ENCODE measurements at regions not wholly inside any gene's neighbourhood (a gene's known extent, or its start where the extent isn't known, plus 50 kb on each side); places are given as distances from the start of the nearest gene placed in this dataset.

- DNase-seq: no peak
Measured at GRCh38 chr5:173744551-173744950, 128.1 kb upstream of the BOD1 start.

DNA sequence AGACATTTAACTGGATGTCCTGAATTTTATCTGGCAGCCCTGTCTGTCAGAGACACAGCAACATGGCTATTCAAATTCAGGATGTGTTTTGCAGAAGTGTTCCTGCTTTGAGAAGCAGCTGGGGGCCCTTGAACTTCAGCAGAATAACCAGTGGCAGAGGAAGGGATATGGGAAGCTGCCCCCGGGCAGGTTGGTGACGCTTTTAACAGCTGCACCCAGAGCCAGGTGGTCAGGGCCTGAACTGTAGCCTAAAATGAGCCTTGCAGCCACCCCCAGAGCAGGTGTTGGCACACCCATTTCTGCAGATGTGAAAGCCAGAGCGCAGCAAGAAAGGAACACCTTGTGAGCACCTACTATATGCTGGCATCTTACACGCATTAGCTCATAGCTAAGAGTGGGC, 128.7 kb upstream of the BOD1 start:
- DNase-seq: no peak

DNA sequence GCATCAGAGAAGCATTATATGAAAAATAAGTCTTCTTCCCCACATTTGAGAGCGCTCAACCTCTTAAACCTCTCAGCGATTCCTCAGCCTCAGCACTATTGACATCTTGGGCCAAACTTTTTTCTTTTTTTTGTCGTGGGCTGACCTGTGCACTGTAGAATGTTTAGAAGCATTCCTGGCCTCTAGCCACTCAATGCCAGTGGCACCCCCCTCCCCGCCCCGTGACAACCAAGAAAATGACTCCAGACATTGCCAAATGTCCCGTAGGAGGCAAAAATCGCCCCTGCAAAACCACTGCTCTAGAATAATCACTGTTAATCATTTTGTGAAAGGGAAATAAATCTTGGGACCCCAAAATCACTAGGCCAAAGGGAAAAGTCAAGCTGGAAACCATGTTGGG, 129.1 kb upstream of the BOD1 start:
- no peak for DNase-seq

DNA sequence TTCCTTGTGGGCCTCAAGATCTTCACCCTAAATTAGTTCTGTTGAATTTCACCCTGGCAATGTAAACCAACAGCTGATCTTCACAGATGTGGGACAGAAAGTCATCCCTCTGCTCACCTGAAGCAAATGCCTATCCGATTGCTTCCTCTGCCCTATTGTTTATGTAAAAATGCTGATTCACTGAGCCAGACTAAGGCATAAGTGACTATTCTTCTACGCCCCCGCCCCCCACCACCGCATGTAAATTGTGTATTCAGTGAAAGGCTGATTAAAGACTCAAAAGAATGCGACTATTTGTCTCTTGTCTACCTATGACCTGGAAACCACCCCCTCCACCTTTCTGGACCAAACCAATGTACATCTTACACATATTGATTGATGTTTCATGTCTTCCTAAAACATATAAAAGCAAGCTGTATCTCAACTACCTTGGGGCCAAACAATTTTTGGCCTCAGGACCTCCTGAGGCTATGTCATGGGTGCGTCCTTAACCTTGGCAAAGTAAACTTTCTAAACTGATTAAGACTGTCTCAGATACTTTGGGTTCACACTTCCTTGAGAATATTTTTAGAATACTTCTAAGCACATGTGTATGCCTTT, 129.7 kb upstream of the BOD1 start:
- no peak for DNase-seq

DNA sequence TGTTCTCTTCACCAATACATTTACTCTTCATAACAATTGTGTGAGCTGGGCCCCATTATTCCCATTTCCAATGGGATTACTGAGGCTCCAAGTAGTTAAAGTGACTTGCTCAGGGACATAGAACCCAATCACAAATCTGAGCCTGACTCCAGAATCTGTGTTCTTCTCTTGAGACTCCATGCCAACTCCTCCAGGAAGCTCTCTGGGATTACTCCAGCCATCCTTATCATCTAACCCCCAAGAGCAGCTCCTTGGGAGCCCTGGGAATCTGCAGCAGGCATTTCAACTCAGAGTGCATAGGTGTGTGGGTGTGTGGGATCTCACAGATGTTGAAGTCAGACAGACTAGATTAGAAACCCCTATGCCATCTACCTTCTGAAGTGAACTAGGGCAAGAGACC, 131.4 kb upstream of the BOD1 start:
- no peak for DNase-seq

GRCh38 chr5:173750538-173751265, 134.3 kb upstream of the BOD1 start:
- DNase-seq: no peak

- no peak for DNase-seq
Measured at GRCh38 chr5:173751266-173751600, 134.8 kb upstream of the BOD1 start.

- DNase-seq: no peak
Measured at GRCh38 chr5:173752653-173753052, 135.5 kb upstream of the CPEB4 start.

- no peak for DNase-seq
Measured at GRCh38 chr5:173753307-173754168, 134.6 kb upstream of the CPEB4 start.

DNA sequence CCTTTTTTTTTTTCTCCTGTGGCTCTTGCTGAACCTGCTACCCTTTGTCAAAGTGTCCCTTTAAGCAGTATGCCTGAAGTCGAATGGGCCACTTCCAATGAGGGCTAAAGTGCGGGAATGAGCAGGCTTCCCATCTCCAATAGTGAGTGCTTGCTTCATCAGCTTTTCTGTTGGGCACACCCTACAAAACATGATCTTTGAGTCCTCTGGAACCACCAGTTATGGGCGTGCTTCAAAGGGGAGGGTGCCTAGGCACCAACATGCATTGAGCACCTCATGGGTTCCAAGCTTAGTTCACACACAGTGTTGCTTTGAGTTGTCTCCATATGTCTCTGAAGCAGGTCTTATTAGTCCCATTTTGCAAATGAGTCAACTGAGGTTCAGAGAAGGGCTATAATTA, 132.8 kb upstream of the CPEB4 start:
- no peak for DNase-seq

DNA sequence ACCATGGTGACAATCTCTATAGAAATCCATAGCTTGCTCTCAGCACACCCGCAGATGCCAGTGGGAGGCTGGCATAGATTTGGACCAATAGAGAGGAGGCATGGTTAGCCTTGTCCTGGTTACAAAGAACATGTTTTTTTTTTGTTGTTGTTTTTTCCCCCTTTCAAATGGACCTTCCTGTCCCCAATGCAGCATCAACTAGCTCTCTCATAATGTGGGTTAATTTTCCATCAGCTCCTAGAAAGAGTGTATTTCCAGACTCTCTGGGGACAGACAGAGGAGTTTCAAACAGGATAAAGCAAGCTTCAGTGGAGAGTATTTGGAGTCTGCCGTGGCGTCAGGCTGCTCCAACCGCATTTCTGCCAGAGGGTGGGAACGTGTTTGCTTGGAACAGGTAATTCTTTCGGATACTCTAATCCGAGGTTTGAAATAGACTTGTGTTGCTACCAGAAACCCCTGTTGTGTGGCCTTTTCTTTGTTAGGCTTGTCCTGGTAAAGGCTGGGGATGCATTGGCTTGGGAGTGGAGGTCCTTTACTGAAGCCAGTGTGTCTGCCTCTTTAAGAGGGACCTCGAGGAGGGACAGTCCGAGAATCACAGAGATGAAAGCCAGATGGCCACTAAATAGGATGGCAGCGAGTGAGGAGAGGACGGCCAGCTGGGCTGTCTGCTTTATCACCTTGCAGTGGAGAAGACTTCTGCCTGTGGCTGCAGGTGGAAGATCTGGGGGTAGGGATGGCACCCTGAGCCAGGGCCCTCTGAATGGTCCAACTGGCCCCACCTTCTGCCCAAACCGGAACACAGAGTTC, 130.5 kb upstream of the CPEB4 start:
- no peak for DNase-seq

DNA sequence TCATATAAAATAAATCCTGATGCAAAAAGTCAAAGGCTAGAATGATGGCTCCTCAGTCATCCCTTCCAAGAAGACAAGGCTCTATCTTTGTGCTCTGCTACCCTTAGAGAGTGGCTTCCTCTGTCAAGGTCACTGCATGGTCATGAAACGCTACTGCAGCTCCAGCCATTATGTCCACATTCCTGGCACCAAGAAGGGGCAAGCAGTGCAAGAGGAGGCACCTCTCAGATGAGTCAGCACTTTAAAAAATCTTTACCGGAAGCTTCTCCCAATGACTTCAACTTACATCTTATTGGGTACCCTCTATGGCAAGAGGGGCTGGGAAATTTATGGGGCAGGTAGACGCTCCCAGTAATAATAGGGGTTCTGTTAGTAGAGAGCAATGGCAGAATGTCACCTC, 129.5 kb upstream of the CPEB4 start:
- DNase-seq: no peak

DNA sequence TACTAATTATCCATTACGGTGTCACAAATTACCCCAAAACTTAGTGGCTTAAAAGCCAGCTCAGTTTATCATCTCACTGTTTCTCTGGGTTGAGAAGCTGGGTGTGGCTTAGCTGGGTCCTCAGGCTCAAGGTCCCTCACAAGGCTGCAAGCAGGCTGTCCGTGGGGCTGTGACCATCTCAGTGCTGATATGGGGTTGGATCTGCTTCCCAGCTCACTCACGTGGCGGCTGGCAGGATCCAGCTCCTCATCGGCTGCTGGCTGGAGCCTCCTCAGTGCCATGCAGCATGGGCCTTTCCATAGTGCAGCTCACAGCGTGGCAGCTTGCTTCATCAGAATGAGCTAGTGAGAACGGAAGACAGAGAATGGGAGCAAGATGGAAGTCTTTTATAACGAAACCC, 128.5 kb upstream of the CPEB4 start:
- DNase-seq: no peak

DNA sequence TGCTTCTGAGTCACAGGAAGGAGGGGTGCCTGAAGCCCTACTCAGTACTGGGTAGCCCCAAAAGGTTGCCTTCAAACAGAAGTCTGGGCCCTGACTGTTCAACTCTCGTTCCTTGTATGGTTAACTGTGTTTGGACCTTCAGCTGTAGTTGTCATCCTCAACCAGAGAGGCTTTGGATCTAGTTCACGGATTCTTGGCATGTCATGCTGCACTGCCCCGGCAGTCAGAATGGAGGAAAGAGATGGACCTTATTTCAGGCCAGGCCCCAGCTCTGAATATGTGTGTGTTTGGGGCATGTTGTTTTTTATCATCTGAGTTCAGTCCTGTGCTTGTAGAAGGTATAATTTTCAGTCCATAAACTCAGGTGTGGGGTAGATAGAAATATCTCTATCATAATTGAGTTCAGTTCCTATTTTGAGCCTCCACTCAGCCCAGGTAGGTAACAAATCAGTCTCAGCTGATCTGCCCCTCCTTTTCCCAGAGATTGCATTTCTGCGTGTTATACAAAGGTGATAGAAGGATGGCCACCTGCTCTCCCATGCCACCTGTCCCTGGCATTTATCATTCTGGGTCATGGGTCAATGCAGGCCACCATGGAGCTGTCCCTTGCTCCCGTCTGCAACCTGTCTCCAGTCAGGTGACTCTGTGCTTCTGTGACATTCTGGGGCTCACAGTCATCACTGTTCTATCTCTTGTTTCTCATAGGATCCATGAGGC, 127.5 kb upstream of the CPEB4 start:
- DNase-seq: no peak

- no peak for DNase-seq
Measured at GRCh38 chr5:173761178-173761513, 127.0 kb upstream of the CPEB4 start.

GRCh38 chr5:173762045-173762444, 126.1 kb upstream of the CPEB4 start:
- DNase-seq: no peak

DNA sequence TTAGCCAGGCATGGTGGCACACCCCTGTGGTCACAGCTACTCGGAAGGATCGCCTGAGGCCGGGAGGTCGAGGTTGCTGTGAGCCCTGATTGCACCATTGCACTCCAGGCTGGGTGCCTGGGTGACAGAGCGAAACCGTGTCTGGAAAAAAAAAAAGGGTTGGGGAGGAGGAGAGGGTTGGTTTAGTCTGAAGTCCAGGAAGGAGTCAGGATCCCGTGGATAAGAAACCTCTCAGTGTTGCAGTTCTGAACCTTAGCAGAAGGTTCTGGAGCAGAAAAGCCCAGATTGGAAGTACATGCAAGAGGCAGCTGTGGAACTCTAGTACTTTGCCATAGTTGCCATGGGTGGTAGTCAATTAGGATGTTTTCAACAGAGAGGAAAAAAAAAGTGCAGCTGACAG, 125.2 kb upstream of the CPEB4 start:
- DNase-seq: no peak

- DNase-seq: no peak
Measured at GRCh38 chr5:173763410-173763809, 124.7 kb upstream of the CPEB4 start.

GRCh38 chr5:173764332-173765028, 123.7 kb upstream of the CPEB4 start:
- no peak for DNase-seq

DNA sequence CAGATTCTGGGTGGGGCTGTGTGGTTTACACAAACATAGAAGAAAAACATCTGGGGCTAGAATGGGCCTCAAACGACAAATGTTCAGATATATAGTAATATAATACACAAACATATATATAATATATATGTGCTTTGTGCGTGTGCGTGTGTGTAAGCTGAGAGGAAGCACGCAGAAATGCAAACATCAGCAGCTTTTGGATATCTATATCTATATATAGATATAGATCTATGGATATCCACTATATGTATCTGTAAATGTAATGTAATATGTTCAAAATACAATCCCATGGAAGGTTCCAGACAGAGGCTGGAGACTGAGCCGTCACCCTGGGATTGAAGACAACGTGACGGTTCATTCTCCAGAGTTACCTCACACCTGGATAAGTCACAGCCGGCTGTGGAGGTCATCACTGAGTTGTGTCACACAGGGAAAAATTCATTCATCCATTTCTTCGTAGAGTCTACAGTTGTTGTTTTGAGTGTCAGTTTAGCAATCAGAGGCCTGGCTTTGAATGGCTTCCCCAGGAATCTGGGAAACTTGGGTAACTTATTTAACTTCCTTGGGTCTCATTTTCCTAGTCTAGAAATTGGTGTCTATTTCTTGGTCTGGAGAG, 123.0 kb upstream of the CPEB4 start:
- no peak for DNase-seq

DNA sequence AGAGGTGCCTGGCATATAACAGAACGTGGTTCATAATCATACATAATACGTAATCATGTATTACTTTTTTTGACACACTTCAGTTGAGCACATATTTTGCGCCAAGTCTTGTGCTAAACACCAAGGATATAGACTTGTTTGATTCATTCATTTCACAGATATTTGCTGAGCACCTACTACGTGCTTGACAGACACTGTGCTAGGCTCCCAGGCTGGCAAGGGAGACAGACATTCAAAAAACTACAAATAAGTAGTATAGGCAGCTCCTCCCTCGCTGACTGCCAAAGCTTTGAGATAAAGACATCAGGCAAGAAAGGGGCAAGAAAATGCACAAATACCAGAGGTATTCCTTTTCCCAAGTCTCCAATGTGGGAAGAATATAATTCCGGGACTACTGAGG, 122.5 kb upstream of the CPEB4 start:
- no peak for DNase-seq
